Activated CD8-positive, alpha-beta memory T cell treated with anti-CD3 and anti-CD28 coated beads, Interleukin-2, amount 50 U/mL, for 24 hours (primary cell): ENCODE measurements at regions not wholly inside any gene's neighbourhood (a gene's known extent, or its start where the extent isn't known, plus 50 kb on each side); places are given as distances from the start of the nearest gene placed in this dataset.
A peak's percentile ranks its signal among the peaks of the same experiment; 100 is the strongest.
"Not testable (repeated sequence)": the region's sequence is repeated elsewhere in the genome, so short reads cannot be mapped to it uniquely, and the experiment has no call there.

Source experiments
- DNase-seq: peaks from one replicate; pipeline ENCODE4 v3.0.0-alpha.2; 2020; ENCODE audit errors: extremely low read depth

DNA sequence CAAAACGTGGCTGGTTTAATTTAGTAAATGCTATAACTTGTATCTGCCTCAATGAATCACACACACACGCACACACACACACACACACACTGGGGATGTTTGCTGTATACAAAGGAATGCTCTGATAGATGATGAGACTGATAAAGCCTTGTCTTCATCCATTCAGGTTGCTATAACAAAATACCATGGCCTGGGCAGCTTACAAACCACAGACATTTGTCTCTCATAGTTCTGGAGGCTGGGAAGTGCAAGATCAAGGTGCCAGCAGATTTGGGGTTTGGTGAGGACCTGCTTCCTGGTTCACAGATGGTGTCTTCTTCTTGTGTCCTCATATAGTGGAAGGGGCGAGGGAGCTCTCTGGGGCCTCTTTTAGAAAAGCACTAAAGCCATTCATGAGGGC, 149.5 kb upstream of the HDAC4 start:
- no peak for DNase-seq

- DNase-seq, result no peak
Measured at GRCh38 chr2:239549711-239550255, 149.0 kb upstream of the HDAC4 start.

GRCh38 chr2:239548965-239549595, 148.3 kb upstream of the HDAC4 start:
- DNase-seq, result no peak

DNA sequence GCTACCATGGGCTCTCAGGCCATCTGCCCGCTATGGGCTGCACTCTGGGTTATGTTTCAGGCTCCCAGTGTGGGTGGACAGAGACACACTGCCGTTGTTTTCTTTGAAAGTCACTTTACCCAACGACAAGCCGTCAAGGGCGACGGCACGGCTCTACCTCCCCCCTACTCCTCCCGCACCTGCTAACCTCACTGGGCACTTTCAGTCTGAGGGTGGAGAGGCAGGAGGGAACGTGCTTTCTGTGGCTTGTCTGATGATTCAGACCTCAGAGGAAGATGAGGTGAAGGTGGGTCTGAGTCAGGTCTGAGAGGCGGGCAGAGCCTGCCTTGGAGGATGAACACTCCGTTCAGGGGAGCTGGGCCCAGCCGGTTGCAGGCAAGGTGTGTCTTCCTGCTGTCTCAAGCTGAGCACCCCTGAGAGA, 147.6 kb upstream of the HDAC4 start:
- peak; percentile 52 for DNase-seq

DNA sequence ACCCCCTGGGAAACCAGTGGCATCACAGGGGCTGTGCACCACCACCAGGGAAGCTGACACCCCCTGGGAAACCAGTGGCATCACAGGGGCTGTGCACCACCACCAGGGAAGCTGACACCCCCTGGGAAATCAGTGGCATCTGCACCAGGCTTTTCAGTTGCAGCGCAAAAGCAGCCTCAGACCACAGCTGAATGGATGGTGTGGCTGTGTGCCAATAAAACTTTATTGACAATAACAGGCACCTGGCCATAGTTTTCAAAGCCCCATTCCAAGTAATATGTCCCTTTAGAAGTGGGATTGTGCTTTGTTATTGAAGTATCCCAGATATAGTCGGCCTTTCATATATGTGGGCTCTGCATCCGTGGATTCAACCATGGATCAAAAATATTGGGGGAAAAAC, 146.3 kb upstream of the HDAC4 start:
- DNase-seq, result not testable (repeated sequence)

GRCh38 chr2:239546541-239546940, 145.7 kb upstream of the HDAC4 start:
- no peak for DNase-seq

DNA sequence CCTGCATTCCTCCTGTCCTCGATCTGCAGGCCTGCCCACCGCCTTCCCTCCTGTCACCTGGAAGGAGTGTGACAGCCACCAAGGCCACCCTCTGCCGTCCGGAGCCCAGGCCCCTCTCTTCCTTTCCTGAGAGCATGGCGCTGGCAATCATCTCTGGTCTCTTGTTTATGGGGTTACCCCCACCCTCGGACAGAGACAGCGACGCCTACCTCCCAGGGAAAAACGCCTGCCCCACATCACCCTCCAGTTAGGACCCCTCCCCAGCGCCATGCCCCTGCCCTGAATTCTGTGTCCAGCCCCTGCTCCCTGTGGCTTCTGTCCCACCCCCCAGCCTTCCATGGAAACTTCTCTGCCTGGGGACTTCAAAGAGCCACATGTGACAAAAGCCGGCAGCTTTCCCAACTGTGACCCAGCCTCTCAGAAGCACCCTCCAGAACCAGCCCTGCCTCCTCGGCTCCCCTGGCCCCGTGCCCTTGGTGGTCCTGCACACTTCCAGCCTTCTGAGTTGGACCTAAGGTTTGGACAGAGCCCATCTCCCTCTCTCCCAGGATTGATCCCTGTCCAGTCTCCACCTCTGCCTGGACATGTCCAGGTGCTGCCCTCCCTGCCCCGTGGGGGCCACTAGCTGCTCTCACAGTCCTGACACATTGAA, 145.0 kb upstream of the HDAC4 start:
- no peak for DNase-seq

GRCh38 chr2:239544918-239545465, 144.2 kb upstream of the HDAC4 start:
- peak; percentile 30 for DNase-seq

DNA sequence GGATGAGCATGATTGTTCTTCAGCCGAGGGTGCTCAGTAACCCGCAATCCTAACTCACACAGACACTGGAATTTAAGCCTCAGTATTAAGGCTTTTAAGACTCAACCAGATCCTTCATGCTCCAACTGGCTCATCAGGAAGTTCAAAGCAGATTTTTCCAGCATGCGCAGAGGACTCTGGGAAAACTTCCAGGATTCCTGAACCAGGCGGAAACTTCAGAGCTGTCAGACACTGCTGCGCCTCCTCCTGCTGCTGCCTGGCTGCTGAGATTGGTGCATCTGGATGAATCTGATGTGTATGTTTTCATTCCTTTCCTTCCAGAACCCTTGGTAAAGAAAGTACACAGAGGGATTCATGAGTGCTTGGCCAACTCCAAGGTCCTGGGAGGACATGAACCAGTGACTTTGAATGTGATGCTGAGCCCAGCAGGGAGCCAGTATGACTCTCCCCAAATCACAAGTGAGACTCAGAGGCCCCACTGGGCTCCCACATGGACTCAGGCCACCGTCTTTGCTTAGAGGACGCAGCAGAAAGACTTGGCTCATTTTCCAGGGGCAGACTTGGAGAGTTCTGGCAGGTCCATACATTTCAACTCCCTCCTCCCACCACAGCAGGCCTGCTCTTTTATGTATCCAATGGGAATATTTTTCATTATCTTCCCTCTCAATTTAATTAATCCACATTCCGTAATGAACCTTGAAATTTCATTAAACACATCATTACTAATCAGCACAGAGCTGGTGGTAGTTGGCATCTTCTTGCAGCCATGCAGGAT, 143.5 kb upstream of the HDAC4 start:
- DNase-seq, result no peak

DNA sequence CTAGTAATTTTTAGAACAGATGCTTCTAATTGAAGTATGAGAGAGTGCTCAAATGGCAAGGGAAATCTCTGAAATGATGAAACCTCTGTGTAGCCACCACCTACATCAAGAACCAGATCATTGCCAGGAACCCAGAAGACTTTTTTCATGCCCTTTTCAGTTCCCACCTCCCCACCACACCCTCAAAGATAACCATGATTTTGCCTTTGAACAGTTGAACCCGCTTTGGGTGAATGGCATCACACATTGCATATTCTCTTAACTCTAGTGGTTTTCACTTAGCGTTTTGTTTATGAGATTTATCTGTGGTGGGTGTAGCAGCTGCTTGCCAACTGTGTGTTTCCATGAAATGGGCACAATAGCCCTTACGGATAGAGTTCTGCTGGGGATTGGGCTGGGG, 142.9 kb upstream of the HDAC4 start:
- DNase-seq, result no peak

- no peak for DNase-seq
Measured at GRCh38 chr2:239540174-239540573, 139.4 kb upstream of the HDAC4 start.

- DNase-seq, result no peak
Measured at GRCh38 chr2:239539776-239540100, 138.9 kb upstream of the HDAC4 start.

DNA sequence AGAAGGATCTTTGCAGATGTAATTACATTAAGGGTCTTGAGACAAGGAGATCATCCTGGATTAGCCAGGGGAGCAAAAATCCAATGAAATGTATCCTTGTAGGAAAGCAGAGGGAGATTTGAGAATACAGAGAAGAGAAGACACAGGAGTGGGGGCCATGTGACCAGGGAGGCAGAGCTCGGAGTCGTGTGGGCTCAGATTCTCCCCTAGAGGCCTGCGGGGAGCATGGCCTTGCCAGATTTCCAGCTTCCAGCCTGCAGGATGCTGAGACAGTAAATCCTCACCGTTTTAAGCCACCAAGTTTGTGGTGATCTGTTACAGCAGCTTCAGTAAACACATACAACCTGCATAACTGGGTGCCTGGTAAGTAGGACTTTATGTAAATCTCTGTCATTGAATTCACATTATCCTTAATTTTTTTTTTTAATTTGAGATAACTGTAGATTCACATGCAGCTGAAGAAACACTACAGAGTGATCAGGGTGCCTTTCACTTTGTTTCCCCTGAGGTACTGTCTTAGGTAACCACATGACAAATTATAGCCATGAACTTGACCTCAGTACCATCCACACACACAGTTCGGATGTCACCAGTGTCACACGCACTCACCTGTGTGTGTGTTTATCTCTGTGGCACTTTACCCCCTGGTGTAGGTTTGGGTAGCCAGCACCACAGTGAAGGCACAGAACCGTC, 138.4 kb upstream of the HDAC4 start:
- DNase-seq, result no peak

- no peak for DNase-seq
Measured at GRCh38 chr2:239538357-239539052, 137.7 kb upstream of the HDAC4 start.

- DNase-seq, result no peak
Measured at GRCh38 chr2:239537633-239538356, 137.0 kb upstream of the HDAC4 start.

- no peak for DNase-seq
Measured at GRCh38 chr2:239536186-239536585, 135.4 kb upstream of the HDAC4 start.

DNA sequence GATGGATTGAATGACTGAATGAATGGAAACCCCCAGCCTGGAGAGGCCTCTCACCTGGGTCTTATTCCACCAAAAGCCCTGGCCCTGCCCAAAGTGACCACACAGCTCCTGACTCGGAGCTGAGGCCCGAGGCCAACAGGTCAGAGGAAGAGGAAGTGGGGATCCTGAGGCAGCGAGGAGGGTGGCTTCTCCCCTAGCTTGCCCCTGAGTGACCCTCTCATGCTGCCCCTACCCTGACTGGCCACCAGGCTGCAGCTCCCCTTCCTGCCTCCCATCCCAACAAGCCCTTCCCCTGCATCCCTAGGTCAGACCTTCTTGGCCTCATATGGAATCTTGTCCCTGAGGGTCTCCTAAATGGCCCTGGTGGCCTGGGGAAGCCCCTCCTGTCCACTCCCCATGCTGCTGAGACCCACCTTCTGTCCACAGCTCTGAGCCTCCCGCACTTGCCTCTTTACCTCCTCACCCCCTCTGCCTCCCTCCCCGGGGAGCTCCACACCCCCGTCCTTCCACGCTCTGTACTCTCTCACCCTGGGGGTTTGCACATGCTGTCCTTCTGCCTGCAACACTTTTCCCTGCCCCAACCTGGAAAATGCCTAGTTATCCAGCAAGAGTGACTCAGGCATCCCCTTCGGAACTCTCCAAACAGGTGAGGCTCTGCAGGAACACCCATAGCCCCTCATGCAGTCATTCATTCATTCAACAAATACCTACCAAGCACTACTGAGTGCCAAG, 134.8 kb upstream of the HDAC4 start:
- DNase-seq, result no peak

DNA sequence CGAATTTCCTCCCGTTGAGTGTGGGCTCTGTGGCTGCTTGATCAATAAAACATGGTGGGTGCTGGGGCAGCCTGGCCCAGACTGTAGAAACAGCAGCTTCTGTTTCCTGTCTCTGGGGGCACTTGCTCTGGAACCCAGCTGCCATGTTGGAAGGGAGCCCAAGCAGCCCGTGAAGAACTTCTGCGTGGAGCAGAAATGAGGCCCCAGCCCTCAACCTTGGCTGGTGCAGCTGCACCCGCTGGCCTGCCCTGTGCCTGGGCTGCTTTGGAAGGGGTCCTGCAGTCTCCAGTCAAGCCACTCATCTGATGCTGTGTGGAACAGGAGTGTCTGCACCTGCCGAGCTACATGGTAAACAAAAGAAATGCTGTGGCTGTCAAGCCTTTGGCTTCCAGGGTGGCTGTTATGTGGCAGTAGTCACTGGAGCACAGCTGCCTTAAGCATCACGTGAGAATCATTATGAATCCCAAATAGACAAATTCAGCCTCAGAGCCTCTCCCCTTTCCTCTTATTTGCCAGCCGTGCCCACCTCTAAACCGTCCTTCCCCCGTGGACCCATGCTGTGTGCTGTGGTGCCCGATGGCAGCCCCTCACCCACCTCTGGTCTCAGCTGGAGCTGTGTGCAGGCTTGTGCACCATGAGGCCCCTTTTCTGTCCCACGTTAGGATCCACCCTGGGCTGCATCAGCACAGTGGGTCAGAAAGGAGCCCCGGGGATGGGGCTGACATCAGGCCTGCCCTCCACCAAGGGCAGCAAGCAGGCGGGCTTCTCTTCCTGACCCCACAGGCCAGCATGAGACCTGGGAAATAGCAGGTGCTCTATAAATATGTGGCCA, 134.0 kb upstream of the HDAC4 start:
- DNase-seq, result no peak
